ENCODE measurements at regions not wholly inside any gene's neighbourhood (a gene's known extent, or its start where the extent isn't known, plus 50 kb on each side); places are given as distances from the start of the nearest gene placed in this dataset.

DNA sequence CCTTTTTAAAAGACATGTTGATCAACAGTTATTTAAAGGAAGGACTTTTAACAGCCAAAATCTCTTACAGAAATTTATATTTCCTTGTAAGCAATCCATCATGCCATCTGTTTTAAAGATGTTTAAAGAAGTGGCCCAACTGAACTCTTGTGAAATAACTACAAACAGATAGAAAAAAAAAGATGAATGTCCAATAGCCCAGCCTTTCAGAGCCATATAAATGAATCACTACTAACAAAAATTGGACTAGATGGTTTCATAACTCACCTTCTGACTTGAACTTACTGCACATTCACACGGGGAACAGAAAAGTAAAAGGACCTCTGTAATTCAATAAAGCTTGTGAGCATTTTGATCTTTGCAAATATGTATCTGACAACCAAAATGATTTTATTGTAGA is 319.0 kb upstream of the CHAC2 start:
- H3K79me2 ChIP-seq (ENCODE audit: insufficient read depth, low read length): no peaks in the 10 kb centered on the region
- H3K27ac ChIP-seq (ENCODE audit: low read depth, low read length): no peak overlapping the region
- H2AFZ ChIP-seq (ENCODE audit: low read depth, low read length, severe bottlenecking): no peak overlapping the region
- H3F3A ChIP-seq (ENCODE audit: insufficient read depth): no peaks in the 10 kb centered on the region
- H3K9ac ChIP-seq (ENCODE audit: low read length): no peak overlapping the region
- H3K9me2 ChIP-seq (replicated peaks; ENCODE audit: insufficient read depth, low read length): no peaks in the 10 kb centered on the region
- H3K36me3 ChIP-seq (ENCODE audit: low read length): no peaks in the 10 kb centered on the region
- H3K9me3 ChIP-seq (ENCODE audit: insufficient read depth, low read length): no peaks in the 10 kb centered on the region
- H3K27me3 ChIP-seq (ENCODE audit: low read length): no peaks in the 10 kb centered on the region
- TF ChIP-seq, protein P1, sequence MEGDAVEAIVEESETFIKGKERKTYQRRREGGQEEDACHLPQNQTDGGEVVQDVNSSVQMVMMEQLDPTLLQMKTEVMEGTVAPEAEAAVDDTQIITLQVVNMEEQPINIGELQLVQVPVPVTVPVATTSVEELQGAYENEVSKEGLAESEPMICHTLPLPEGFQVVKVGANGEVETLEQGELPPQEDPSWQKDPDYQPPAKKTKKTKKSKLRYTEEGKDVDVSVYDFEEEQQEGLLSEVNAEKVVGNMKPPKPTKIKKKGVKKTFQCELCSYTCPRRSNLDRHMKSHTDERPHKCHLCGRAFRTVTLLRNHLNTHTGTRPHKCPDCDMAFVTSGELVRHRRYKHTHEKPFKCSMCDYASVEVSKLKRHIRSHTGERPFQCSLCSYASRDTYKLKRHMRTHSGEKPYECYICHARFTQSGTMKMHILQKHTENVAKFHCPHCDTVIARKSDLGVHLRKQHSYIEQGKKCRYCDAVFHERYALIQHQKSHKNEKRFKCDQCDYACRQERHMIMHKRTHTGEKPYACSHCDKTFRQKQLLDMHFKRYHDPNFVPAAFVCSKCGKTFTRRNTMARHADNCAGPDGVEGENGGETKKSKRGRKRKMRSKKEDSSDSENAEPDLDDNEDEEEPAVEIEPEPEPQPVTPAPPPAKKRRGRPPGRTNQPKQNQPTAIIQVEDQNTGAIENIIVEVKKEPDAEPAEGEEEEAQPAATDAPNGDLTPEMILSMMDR (IDR thresholded peaks at IDR 0.05; ENCODE audit: insufficient read depth, low read length, poor library complexity, severe bottlenecking): no peak
- no peaks in the 10 kb centered on the region for H4K20me1 ChIP-seq (ENCODE audit: low read depth, low read length)
- H3K4me2 ChIP-seq (ENCODE audit: low read depth, low read length, poor library complexity, severe bottlenecking): no peak overlapping the region
- no peak overlapping the region for H3K4me3 ChIP-seq (ENCODE audit: insufficient read depth, low read length, poor library complexity, severe bottlenecking)

DNA sequence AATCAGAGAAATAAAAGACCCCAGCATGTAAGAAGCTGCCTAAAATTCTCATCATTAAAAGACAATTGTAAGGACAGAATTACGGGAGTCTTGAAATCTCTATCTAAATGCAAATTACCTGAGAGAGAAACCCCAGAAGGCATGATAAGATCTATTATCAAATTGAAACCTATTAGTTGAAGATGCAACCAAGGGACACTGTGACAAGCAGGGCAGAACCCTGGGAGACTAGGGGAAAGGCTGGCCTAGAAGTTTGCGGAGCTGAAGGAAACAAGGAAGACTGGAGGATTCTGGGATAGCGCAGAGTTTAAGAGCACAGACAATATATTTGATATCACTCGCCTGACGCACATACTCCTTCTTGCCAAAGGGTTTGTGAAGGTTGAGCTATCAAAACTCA is 319.5 kb upstream of the CHAC2 start:
- Histone ChIP-seq H3K4me2 (ENCODE audit: low read depth, low read length, poor library complexity, severe bottlenecking) (no peak overlapping the region), H4K20me1 (ENCODE audit: low read depth, low read length) (no peaks in the 10 kb centered on the region), H2AFZ (ENCODE audit: low read depth, low read length, severe bottlenecking) (no peak overlapping the region)

DNA sequence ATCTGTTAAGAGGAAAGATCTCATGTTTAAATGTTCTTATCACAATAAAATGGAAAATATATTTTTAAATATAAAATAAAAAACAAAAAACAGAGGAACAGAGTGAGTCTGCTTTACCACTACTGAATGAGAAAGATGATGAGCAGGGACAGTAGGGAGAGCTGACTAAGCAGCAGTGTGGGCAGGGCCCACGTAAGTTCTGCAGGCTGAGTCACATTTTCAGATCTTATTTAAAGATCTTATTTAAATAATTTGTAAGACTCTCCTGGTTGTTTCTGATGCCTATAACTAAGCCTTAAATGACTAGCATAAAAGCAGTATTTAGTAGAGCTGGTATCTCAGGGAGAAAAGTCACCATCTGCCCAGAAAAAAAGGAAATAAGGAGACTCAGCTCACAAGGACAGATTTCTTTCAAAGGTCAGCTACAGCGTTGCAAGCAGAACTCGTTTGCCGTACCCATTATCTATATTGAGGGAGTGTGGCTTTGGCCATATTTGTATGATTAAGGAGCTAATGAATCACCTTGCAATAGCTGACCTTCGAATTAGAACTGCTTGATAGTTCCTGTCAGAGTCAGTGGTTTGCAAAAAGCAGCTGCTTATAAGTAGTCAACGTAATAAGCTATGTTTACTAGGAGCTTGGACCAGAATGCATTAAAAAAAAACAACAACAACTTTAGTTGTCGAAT is 322.1 kb upstream of the CHAC2 start:
- H2AFZ ChIP-seq (ENCODE audit: low read depth, low read length, severe bottlenecking): no peak overlapping the region
- H3K79me2 ChIP-seq (ENCODE audit: insufficient read depth, low read length): no peaks in the 10 kb centered on the region
- no peaks in the 10 kb centered on the region for H3K36me3 ChIP-seq (ENCODE audit: low read length)
- H3K27ac ChIP-seq (ENCODE audit: low read depth, low read length): no peak overlapping the region
- H3F3A ChIP-seq (ENCODE audit: insufficient read depth): no peaks in the 10 kb centered on the region
- H3K27me3 ChIP-seq (ENCODE audit: low read length): no peaks in the 10 kb centered on the region
- no peaks in the 10 kb centered on the region for H3K9me3 ChIP-seq (ENCODE audit: insufficient read depth, low read length)
- TF ChIP-seq, protein P1 (IDR thresholded peaks at IDR 0.05; ENCODE audit: insufficient read depth, low read length, poor library complexity, severe bottlenecking): no peak
- TF ChIP-seq EZH2phosphoT487 (conservative IDR thresholded peaks at IDR 0.05; ENCODE audit: low read length): no peak
- H3K4me3 ChIP-seq (ENCODE audit: insufficient read depth, low read length, poor library complexity, severe bottlenecking): no peak overlapping the region
- H3K9me2 ChIP-seq (replicated peaks; ENCODE audit: insufficient read depth, low read length): no peaks in the 10 kb centered on the region
- H4K20me1 ChIP-seq (ENCODE audit: low read depth, low read length): no peaks in the 10 kb centered on the region
- H3K4me2 ChIP-seq (ENCODE audit: low read depth, low read length, poor library complexity, severe bottlenecking): no peak overlapping the region
- no peak overlapping the region for H3K9ac ChIP-seq (ENCODE audit: low read length)

More for the DNA sequence above, 319.5 kb upstream of the CHAC2 start:
- H3K36me3 ChIP-seq (ENCODE audit: low read length): no peaks in the 10 kb centered on the region
- H3K9me2 ChIP-seq (replicated peaks; ENCODE audit: insufficient read depth, low read length): no peaks in the 10 kb centered on the region
- no peaks in the 10 kb centered on the region for H3K27me3 ChIP-seq (ENCODE audit: low read length)
- no peaks in the 10 kb centered on the region for H3F3A ChIP-seq (ENCODE audit: insufficient read depth)
- H3K27ac ChIP-seq (ENCODE audit: low read depth, low read length): no peak overlapping the region
- H3K9me3 ChIP-seq (ENCODE audit: insufficient read depth, low read length): no peaks in the 10 kb centered on the region
- no peak overlapping the region for H3K9ac ChIP-seq (ENCODE audit: low read length)
- no peaks in the 10 kb centered on the region for H3K79me2 ChIP-seq (ENCODE audit: insufficient read depth, low read length)
- no peak for TF ChIP-seq EZH2phosphoT487 (conservative IDR thresholded peaks at IDR 0.05; ENCODE audit: low read length)
- TF ChIP-seq, protein P1 (IDR thresholded peaks at IDR 0.05; ENCODE audit: insufficient read depth, low read length, poor library complexity, severe bottlenecking): no peak
- no peak overlapping the region for H3K4me3 ChIP-seq (ENCODE audit: insufficient read depth, low read length, poor library complexity, severe bottlenecking)

All from SU-DHL-6 (cell line).